ENCODE measurements at regions not wholly inside any gene's neighbourhood (a gene's known extent, or its start where the extent isn't known, plus 50 kb on each side); places are given as distances from the start of the nearest gene placed in this dataset.

DNA sequence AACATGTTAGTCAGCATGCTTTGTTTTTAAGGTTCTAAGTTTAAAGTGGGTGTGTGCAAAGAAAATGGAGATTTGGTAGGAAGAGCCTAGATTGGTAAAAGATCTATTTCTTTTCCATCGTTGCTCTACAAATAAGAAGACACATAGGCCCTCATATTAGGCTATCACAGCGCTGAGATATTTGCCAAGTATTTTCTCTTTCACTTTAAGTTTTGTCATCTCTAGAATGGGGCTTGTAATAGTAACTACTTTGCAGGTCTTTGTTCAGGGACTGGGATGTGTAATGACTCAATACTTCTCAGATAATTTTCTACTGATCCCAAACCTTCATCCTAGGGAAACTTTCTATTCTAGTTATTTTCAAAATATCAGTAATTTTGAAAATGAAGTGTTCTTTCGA, 917.7 kb upstream of the SLC10A2 start:
- 91 to 92% methylated on average over 3 of the region's 3 CpGs for WGBS, 2 donors
- no peak for TF ChIP-seq POLR2A (IDR thresholded peaks at IDR 0.05)
- TF ChIP-seq CTCF (IDR thresholded peaks at IDR 0.05), result no peak
- intact Hi-C loops (cut with DNase I; ENCODE audit: low total_unique reads), result no loop called here

GRCh38 chr13:103976371-103976770, 910.2 kb upstream of the SLC10A2 start:
- H3K4me3 ChIP-seq (ENCODE audit: low read depth, poor library complexity, severe bottlenecking), result no peak overlapping the region
- DNase-seq (ENCODE audit: low spot score in 2 of 2), result no peak
- 80 to 89% methylated on average over 1 of the region's 1 CpG for WGBS, 2 donors
- no peak for TF ChIP-seq CTCF (IDR thresholded peaks at IDR 0.05)
- no peak for TF ChIP-seq POLR2A (IDR thresholded peaks at IDR 0.05)
- intact Hi-C loops (cut with DNase I; ENCODE audit: low total_unique reads), result no loop called here

More for the DNA sequence above, 917.7 kb upstream of the SLC10A2 start:
- no peak for DNase-seq (ENCODE audit: low spot score in 2 of 2)
- H3K4me3 ChIP-seq (ENCODE audit: low read depth, poor library complexity, severe bottlenecking), result no peak overlapping the region

DNA sequence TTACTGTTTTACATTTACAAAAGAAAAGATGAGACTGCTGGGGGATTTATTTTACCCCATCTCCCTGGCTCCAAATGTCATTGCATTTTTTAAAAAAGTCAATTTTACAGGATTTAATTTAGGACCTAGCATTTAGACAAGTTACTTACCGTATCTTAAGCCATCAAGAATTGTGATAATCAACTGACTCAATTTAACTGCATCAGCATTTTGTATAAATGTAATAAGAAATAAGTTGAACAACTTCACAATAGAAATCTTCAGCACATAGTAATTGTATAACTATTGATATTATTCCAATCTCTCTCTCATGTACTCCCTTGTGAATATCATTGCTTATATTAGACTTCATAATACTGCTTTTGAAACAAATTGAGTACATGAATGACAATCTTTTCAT, 907.5 kb upstream of the SLC10A2 start:
- no peak for DNase-seq (ENCODE audit: low spot score in 2 of 2)
- WGBS, 2 donors, result 83 to 91% methylated on average over 1 of the region's 1 CpG
- H3K4me3 ChIP-seq (ENCODE audit: low read depth, poor library complexity, severe bottlenecking), result no peak overlapping the region
- TF ChIP-seq POLR2A (IDR thresholded peaks at IDR 0.05) (no peak), CTCF (IDR thresholded peaks at IDR 0.05) (no peak)
- intact Hi-C loops (cut with DNase I; ENCODE audit: low total_unique reads), result no loop called here

DNA sequence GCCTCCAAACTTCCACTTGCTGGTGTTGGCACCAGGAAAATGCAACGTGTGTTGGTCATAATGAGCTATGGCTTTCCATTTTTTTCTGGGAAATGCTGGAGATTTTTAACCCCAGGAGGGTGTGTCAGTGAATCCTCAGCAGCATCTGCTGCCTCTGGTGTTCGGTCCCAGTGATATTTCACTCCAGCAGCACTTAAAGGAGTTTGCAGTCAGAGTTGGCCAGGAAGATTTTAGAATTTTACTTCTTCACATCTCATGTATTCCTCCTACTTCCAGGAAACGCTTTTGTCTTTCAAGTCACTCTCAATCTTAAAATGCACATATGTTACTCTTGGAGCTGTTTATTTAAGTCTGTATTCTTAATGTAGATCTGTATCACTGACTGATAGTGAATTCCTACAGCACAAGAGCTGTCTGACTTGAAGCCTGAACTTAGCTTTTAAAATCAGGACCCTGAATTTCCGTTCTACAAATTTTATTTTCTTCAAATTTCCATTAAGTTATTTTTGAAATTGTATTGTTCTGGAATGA, 903.4 kb upstream of the SLC10A2 start:
- intact Hi-C loops (cut with DNase I; ENCODE audit: low total_unique reads), result no loop called here
- no peak for TF ChIP-seq CTCF (IDR thresholded peaks at IDR 0.05)
- TF ChIP-seq POLR2A (IDR thresholded peaks at IDR 0.05), result no peak
- no peak overlapping the region for H3K4me3 ChIP-seq (ENCODE audit: low read depth, poor library complexity, severe bottlenecking)
- DNase-seq (ENCODE audit: low spot score in 2 of 2), result no peak
- WGBS, 2 donors, result 61 to 65% methylated on average over 4 of the region's 4 CpGs

DNA sequence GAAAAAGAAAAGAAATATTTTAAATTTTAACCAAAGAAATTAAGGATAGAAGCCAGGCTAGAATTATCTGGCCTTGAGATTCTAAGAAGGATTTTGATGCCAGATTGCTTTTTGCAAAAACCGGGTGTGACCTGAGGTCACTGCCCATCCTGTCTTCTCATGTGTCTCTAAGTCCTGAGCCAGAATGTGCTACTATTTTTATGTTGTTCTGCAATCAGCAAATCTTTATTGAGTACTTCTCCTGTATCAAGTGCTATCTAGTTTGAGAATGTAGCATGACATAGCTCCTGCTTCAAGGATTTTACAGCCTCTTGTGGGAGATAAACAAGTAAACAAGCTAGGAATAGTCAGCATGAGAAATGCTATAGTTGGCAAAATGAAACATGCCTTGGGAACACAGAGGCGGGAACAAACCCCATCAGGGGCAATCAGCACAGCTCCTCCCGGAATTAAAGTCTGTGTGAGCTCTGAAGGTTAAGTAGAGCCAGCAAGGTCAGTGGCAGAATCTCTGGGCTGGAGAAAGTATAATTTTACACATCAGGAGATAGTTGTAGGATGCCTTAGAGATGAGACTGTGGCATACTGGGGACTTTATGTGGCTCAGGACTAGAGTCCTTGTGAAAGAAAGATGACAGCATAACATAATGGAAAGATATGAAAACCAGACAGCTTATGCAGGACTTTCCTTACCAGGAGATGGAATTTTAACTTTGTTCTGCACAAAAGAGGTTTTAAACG, 899.5 kb upstream of the SLC10A2 start:
- 36 to 37% methylated on average over 4 of the region's 4 CpGs for WGBS, 2 donors
- H3K4me3 ChIP-seq (ENCODE audit: low read depth, poor library complexity, severe bottlenecking), result no peak overlapping the region
- intact Hi-C loops (cut with DNase I; ENCODE audit: low total_unique reads), result no loop called here
- DNase-seq (ENCODE audit: low spot score in 2 of 2), result no peak
- TF ChIP-seq POLR2A (IDR thresholded peaks at IDR 0.05) (no peak), CTCF (IDR thresholded peaks at IDR 0.05) (no peak)

DNA sequence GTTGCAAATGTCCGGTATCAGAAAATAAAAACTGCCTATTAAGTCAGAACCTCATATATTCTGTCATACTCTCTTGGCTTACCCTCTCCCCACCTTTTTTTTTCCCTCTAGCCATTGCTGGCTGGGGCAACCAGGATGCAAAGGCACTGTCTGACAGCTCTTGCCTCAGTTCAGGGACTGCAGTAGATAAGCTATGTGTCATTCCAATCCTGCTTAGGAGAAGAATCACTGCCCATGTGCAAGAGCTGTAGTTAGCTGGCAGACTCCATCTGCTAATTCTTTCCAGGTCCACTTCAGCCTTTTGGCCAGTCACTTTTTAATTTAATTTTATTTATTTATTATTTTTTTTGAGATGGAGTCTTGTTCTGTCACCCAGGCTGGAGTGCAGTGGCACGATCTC, 895.6 kb upstream of the SLC10A2 start:
- DNase-seq (ENCODE audit: low spot score in 2 of 2), result no peak
- TF ChIP-seq CTCF (IDR thresholded peaks at IDR 0.05) (no peak), POLR2A (IDR thresholded peaks at IDR 0.05) (no peak)
- intact Hi-C loops (cut with DNase I; ENCODE audit: low total_unique reads), result no loop called here
- H3K4me3 ChIP-seq (ENCODE audit: low read depth, poor library complexity, severe bottlenecking), result no peak overlapping the region
- 67 to 86% methylated on average over 2 of the region's 2 CpGs for WGBS, 2 donors

Data from lower leg skin (tissue), 4 donors.